ENCODE measurements at regions not wholly inside any gene's neighbourhood (a gene's known extent, or its start where the extent isn't known, plus 50 kb on each side); places are given as distances from the start of the nearest gene placed in this dataset.

GRCh38 chr11:69578167-69578566, 62.8 kb upstream of the CCND1 start:
- TF ChIP-seq POLR2A (IDR thresholded peaks at IDR 0.05) = no peak
- no peak for TF ChIP-seq CTCF (IDR thresholded peaks at IDR 0.05)
- no peak for TF ChIP-seq EP300 (IDR thresholded peaks at IDR 0.05)
